ENCODE measurements at regions not wholly inside any gene's neighbourhood (a gene's known extent, or its start where the extent isn't known, plus 50 kb on each side); places are given as distances from the start of the nearest gene placed in this dataset.

DNA sequence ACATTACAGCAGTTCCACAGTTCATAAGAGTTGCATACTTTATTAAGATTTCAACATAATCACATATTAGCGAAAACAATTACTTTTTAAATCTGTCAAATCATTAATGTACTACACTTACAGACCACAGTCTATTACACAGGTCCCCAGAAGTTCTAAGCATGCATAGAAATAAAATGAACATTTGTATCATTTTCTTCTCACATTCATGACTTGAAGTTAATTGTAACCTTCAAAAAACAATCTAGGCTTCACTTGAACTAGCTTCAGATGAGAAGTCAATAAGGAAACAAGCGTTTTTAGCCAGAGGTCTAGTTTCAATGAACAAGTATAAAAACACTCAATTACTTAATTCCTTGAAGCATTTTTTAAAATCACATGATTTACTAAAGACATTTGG lies 238.3 kb downstream of the HACE1 start:
- intact Hi-C loops (cut with DNase I; ENCODE audit: low total_unique reads) = no loop called here
- no peak for DNase-seq
- Histone ChIP-seq H3K27ac (no peak overlapping the region), H3K36me3 (ENCODE audit: low read depth, missing control alignments) (no peaks in the 10 kb centered on the region), H3K4me3 (no peak overlapping the region), H3K4me1 (no peaks in the 10 kb centered on the region), H3K9me3 (no peaks in the 10 kb centered on the region), H3K27me3 (no peaks in the 10 kb centered on the region)
- TF ChIP-seq, protein P1, sequence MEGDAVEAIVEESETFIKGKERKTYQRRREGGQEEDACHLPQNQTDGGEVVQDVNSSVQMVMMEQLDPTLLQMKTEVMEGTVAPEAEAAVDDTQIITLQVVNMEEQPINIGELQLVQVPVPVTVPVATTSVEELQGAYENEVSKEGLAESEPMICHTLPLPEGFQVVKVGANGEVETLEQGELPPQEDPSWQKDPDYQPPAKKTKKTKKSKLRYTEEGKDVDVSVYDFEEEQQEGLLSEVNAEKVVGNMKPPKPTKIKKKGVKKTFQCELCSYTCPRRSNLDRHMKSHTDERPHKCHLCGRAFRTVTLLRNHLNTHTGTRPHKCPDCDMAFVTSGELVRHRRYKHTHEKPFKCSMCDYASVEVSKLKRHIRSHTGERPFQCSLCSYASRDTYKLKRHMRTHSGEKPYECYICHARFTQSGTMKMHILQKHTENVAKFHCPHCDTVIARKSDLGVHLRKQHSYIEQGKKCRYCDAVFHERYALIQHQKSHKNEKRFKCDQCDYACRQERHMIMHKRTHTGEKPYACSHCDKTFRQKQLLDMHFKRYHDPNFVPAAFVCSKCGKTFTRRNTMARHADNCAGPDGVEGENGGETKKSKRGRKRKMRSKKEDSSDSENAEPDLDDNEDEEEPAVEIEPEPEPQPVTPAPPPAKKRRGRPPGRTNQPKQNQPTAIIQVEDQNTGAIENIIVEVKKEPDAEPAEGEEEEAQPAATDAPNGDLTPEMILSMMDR (IDR thresholded peaks at IDR 0.05) = no peak
- no peak for TF ChIP-seq POLR2A (IDR thresholded peaks at IDR 0.05)
- 79 to 84% methylated on average over 2 of the region's 2 CpGs for WGBS, 2 donors

GRCh38 chr6:104617591-104617990 lies 242.1 kb downstream of the HACE1 start:
- DNase-seq = no peak
- Histone ChIP-seq H3K36me3 (ENCODE audit: low read depth, missing control alignments) (no peaks in the 10 kb centered on the region), H3K27me3 (no peaks in the 10 kb centered on the region), H3K9me3 (no peaks in the 10 kb centered on the region), H3K27ac (no peak overlapping the region), H3K4me1 (peaks cover 4% of the 10 kb centered on the region), H3K4me3 (no peak overlapping the region)
- intact Hi-C loops (cut with DNase I; ENCODE audit: low total_unique reads) = no loop called here
- 42 to 54% methylated on average over 4 of the region's 4 CpGs for WGBS, 2 donors
- TF ChIP-seq, protein P1 (IDR thresholded peaks at IDR 0.05) = no peak
- TF ChIP-seq POLR2A (IDR thresholded peaks at IDR 0.05) = no peak

GRCh38 chr6:104614394-104614793 lies 245.3 kb downstream of the HACE1 start:
- WGBS, 2 donors = 90 to 95% methylated on average over 1 of the region's 1 CpG
- Histone ChIP-seq H3K27ac (no peak overlapping the region), H3K27me3 (no peaks in the 10 kb centered on the region), H3K9me3 (no peaks in the 10 kb centered on the region), H3K4me3 (no peak overlapping the region), H3K36me3 (ENCODE audit: low read depth, missing control alignments) (no peaks in the 10 kb centered on the region), H3K4me1 (peaks cover 4% of the 10 kb centered on the region)
- intact Hi-C loops (cut with DNase I; ENCODE audit: low total_unique reads) = no loop called here
- no peak for TF ChIP-seq POLR2A (IDR thresholded peaks at IDR 0.05)
- TF ChIP-seq, protein P1 (IDR thresholded peaks at IDR 0.05) = no peak
- no peak for DNase-seq

- Histone ChIP-seq H3K27me3 (no peaks in the 10 kb centered on the region), H3K9me3 (no peaks in the 10 kb centered on the region), H3K36me3 (ENCODE audit: low read depth, missing control alignments) (no peaks in the 10 kb centered on the region), H3K27ac (no peak overlapping the region), H3K4me3 (no peak overlapping the region), H3K4me1 (peaks cover 4% of the 10 kb centered on the region)
- 42 to 55% methylated on average over 4 of the region's 4 CpGs for WGBS, 2 donors
- DNase-seq = no peak
- TF ChIP-seq POLR2A (IDR thresholded peaks at IDR 0.05) = no peak
- TF ChIP-seq, protein P1 (IDR thresholded peaks at IDR 0.05) = no peak
- intact Hi-C loops (cut with DNase I; ENCODE audit: low total_unique reads) = no loop called here
Measured at GRCh38 chr6:104613416-104614001, 246.2 kb downstream of the HACE1 start.

DNA sequence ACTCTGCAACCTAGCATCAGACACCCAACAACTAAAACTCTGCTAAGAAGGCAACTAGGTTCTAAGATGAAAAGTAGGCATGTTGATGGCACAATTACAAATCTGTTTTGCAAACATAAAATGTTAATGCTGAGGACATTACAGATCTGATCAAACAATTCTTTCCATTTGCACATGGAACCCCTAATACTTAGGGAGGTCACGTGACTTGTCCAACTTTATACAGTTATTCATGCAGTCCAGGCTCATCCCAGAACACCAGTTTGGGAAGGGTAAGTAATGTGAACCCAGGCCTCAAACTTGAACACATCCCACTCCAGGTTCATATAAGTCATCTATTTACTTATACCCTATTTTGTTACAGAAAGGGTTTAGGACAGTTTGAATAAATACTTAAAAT lies 247.2 kb downstream of the HACE1 start:
- TF ChIP-seq, protein P1 (IDR thresholded peaks at IDR 0.05) = no peak
- TF ChIP-seq POLR2A (IDR thresholded peaks at IDR 0.05) = no peak

More for the DNA sequence above, 247.2 kb downstream of the HACE1 start:
- H3K9me3 ChIP-seq = no peaks in the 10 kb centered on the region
- H3K27me3 ChIP-seq = no peaks in the 10 kb centered on the region
- peaks cover 4% of the 10 kb centered on the region for H3K4me1 ChIP-seq
- H3K4me3 ChIP-seq = no peak overlapping the region
- H3K27ac ChIP-seq = no peak overlapping the region
- DNase-seq = no peak
- no peaks in the 10 kb centered on the region for H3K36me3 ChIP-seq (ENCODE audit: low read depth, missing control alignments)
- 96 to 100% methylated on average over 1 of the region's 1 CpG for WGBS, 2 donors
- intact Hi-C loops (cut with DNase I; ENCODE audit: low total_unique reads) = no loop called here

All from testis (tissue), 2 donors.